Neutrophil (primary cell): ENCODE measurements at regions not wholly inside any gene's neighbourhood (a gene's known extent, or its start where the extent isn't known, plus 50 kb on each side); places are given as distances from the start of the nearest gene placed in this dataset.
A peak's percentile ranks its signal among the peaks of the same experiment; 100 is the strongest.

Experiments
- H3K27ac ChIP-seq: fragments of 200-600 bp; sonication (generic); 2 replicates; pipeline ENCODE4 v1.5.1; 2016; ENCODE audit warnings: mild to moderate bottlenecking, moderate library complexity
- H3K27me3 ChIP-seq: fragments of 200-600 bp; sonication (generic); 2 replicates; pipeline ENCODE4 v1.6.0; 2016; ENCODE audit warnings: mild to moderate bottlenecking
- H3K36me3 ChIP-seq: fragments of 200-600 bp; sonication (generic); 2 replicates; pipeline ENCODE4 v1.5.1; 2017
- H3K4me1 ChIP-seq, 2 experiments: fragments of 200-600 bp in 1 of 2; sonication (generic) in 1 of 2; 1 replicate in 1 of 2; 2 replicates in 1 of 2; pipeline versions ENCODE4 v1.5.1 to v1.6.1; 2013 to 2016; ENCODE audit warnings: low read depth in 1 of 2, low read length in 1 of 2, mild to moderate bottlenecking in 1 of 2, moderate library complexity in 1 of 2; ENCODE audit not compliant: control insufficient read depth in 1 of 2, insufficient read depth in 1 of 2
- H3K4me3 ChIP-seq, 2 experiments: fragments of 200-600 bp in 1 of 2; sonication (generic) in 1 of 2; 1 replicate in 1 of 2; 2 replicates in 1 of 2; pipeline ENCODE4 v1.5.1; 2013 to 2016; ENCODE audit warnings: low read depth in 1 of 2, low read length in 1 of 2, mild to moderate bottlenecking in 1 of 2, moderate library complexity in 1 of 2
- H3K9me3 ChIP-seq: fragments of 200-600 bp; sonication (generic); 2 replicates; pipeline ENCODE4 v1.5.1; 2016
- CTCF ChIP-seq: fragments of 200-600 bp; sonication (generic); IDR thresholded peaks from 2 replicates; pipeline ENCODE4 v1.5.1; 2016; ENCODE audit warnings: antibody characterized with exemption

GRCh38 chr2:43018179-43019024 is 208.0 kb downstream of the ZFP36L2 start:
- TF ChIP-seq CTCF = no peak
- H3K4me3 ChIP-seq = peak overlapping the region; percentile 29 to 43
- H3K9me3 ChIP-seq = no peaks in the 10 kb centered on the region
- H3K36me3 ChIP-seq = no peaks in the 10 kb centered on the region
- H3K27ac ChIP-seq = peak overlapping the region; percentile 87
- peaks cover 87 to 89% of the 10 kb centered on the region in 2 experiments for H3K4me1 ChIP-seq
- H3K27me3 ChIP-seq = no peaks in the 10 kb centered on the region

GRCh38 chr2:43013821-43014345 is 212.5 kb downstream of the ZFP36L2 start:
- H3K9me3 ChIP-seq = no peaks in the 10 kb centered on the region
- no peak for TF ChIP-seq CTCF

GRCh38 chr2:43012966-43013365 is 213.4 kb downstream of the ZFP36L2 start:
- Histone ChIP-seq H3K36me3 (no peaks in the 10 kb centered on the region), H3K9me3 (no peaks in the 10 kb centered on the region), H3K27me3 (no peaks in the 10 kb centered on the region), H3K4me1 (peaks cover 71 to 74% of the 10 kb centered on the region in 2 experiments), H3K4me3 (no peak overlapping the region), H3K27ac (peak overlapping the region; percentile 87)
- TF ChIP-seq CTCF = no peak

More at GRCh38 chr2:43013821-43014345, 212.5 kb downstream of the ZFP36L2 start:
- H3K36me3 ChIP-seq = no peaks in the 10 kb centered on the region
- peak overlapping the region; percentile 87 for H3K27ac ChIP-seq
- no peaks in the 10 kb centered on the region for H3K27me3 ChIP-seq
- H3K4me1 ChIP-seq = peaks cover 80 to 83% of the 10 kb centered on the region in 2 experiments
- H3K4me3 ChIP-seq = peak overlapping the region; percentile 15 to 20

GRCh38 chr2:43011158-43011491 is 215.3 kb downstream of the ZFP36L2 start:
- Histone ChIP-seq H3K4me1 (peaks cover 57% of the 10 kb centered on the region in 2 experiments), H3K27me3 (no peaks in the 10 kb centered on the region), H3K27ac (peak overlapping the region; percentile 63)

GRCh38 chr2:43010438-43011157 is 215.8 kb downstream of the ZFP36L2 start:
- peak overlapping the region; percentile 63 for H3K27ac ChIP-seq
- no peaks in the 10 kb centered on the region for H3K27me3 ChIP-seq
- no peaks in the 10 kb centered on the region for H3K9me3 ChIP-seq
- H3K4me1 ChIP-seq = peaks cover 57% of the 10 kb centered on the region in 2 experiments
- no peaks in the 10 kb centered on the region for H3K36me3 ChIP-seq
- no peak overlapping the region for H3K4me3 ChIP-seq
- TF ChIP-seq CTCF = no peak

More at GRCh38 chr2:43011158-43011491, 215.3 kb downstream of the ZFP36L2 start:
- no peaks in the 10 kb centered on the region for H3K9me3 ChIP-seq
- no peaks in the 10 kb centered on the region for H3K36me3 ChIP-seq
- TF ChIP-seq CTCF = no peak
- H3K4me3 ChIP-seq = no peak overlapping the region
